Mesothelial cell of epicardium (in vitro differentiated cells): ENCODE measurements at regions not wholly inside any gene's neighbourhood (a gene's known extent, or its start where the extent isn't known, plus 50 kb on each side); places are given as distances from the start of the nearest gene placed in this dataset.

Experiments used
- DNase-seq, 2 experiments: peaks; one replicate each; pipeline ENCODE4 v3.0.0; 2021; ENCODE audit warnings: low spot score in 2 of 2; ENCODE audit not compliant: unreplicated experiment in 2 of 2
- H3K27ac Mint-ChIP-seq: 2 replicates; pipeline ENCODE4 v1.8.0; 2021; ENCODE audit warnings: mixed read lengths
- H3K27me3 Mint-ChIP-seq: 2 replicates; pipeline ENCODE4 v1.8.0; 2021; ENCODE audit warnings: low read depth, mixed read lengths
- H3K36me3 Mint-ChIP-seq: 2 replicates; pipeline ENCODE4 v1.8.0; 2021; ENCODE audit warnings: mixed read lengths
- H3K4me1 Mint-ChIP-seq: 2 replicates; pipeline ENCODE4 v1.8.0; 2021; ENCODE audit warnings: mixed read lengths
- H3K4me3 Mint-ChIP-seq: 2 replicates; pipeline ENCODE4 v1.8.0; 2021; ENCODE audit warnings: mild to moderate bottlenecking, moderate library complexity, mixed read lengths
- H3K9me3 Mint-ChIP-seq: 2 replicates; pipeline ENCODE4 v1.8.0; 2021; ENCODE audit warnings: mixed read lengths
- TF ChIP-seq, protein P1 (sequence below): fragments of 200-600 bp; sonication (generic); IDR thresholded peaks from one replicate; pipeline ENCODE4 v1.5.0; 2021; ENCODE audit warnings: antibody characterized with exemption; ENCODE audit not compliant: unreplicated experiment

DNA sequence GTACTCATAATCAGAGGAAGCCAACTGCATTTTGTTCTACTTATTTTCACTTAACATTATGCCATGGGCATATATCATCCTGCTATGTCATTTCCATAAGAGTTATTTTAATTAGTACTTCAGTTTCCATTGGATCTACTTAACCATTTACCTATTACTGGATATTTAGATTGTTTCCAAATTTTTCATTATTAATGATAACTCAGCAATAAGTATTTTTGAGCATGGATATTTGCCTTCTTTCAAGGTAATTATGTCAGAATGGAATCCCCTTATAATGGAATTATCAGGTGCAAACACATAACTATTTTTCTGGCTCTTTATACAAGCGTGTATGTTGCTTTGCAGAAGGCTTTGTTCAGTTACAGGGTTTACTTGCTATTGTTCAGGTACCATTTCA is 126.6 kb downstream of the RDH14 start:
- no peak overlapping the region for H3K4me3 Mint-ChIP-seq
- TF ChIP-seq, protein P1, sequence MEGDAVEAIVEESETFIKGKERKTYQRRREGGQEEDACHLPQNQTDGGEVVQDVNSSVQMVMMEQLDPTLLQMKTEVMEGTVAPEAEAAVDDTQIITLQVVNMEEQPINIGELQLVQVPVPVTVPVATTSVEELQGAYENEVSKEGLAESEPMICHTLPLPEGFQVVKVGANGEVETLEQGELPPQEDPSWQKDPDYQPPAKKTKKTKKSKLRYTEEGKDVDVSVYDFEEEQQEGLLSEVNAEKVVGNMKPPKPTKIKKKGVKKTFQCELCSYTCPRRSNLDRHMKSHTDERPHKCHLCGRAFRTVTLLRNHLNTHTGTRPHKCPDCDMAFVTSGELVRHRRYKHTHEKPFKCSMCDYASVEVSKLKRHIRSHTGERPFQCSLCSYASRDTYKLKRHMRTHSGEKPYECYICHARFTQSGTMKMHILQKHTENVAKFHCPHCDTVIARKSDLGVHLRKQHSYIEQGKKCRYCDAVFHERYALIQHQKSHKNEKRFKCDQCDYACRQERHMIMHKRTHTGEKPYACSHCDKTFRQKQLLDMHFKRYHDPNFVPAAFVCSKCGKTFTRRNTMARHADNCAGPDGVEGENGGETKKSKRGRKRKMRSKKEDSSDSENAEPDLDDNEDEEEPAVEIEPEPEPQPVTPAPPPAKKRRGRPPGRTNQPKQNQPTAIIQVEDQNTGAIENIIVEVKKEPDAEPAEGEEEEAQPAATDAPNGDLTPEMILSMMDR, result no peak
- peaks cover 2% of the 10 kb centered on the region for H3K9me3 Mint-ChIP-seq
- H3K27me3 Mint-ChIP-seq, result no peaks in the 10 kb centered on the region
- peaks cover 23% of the 10 kb centered on the region for H3K4me1 Mint-ChIP-seq
- DNase-seq, result no peak
- H3K36me3 Mint-ChIP-seq, result no peaks in the 10 kb centered on the region
- H3K27ac Mint-ChIP-seq, result no peak overlapping the region

- H3K36me3 Mint-ChIP-seq, result no peaks in the 10 kb centered on the region
- no peaks in the 10 kb centered on the region for H3K9me3 Mint-ChIP-seq
- TF ChIP-seq, protein P1, result no peak
- peaks cover 23% of the 10 kb centered on the region for H3K4me1 Mint-ChIP-seq
- H3K4me3 Mint-ChIP-seq, result no peak overlapping the region
- DNase-seq, result peak in 1 of 2 experiments; percentile 44
- H3K27me3 Mint-ChIP-seq, result no peaks in the 10 kb centered on the region
- H3K27ac Mint-ChIP-seq, result peak overlapping the region; percentile 48
Observed at GRCh38 chr2:18432999-18433398, 127.5 kb downstream of the RDH14 start.

GRCh38 chr2:18430996-18431748 is 129.3 kb downstream of the RDH14 start:
- no peak for DNase-seq
- TF ChIP-seq, protein P1, result no peak
- Mint-ChIP-seq H3K4me3 (no peak overlapping the region), H3K27ac (no peak overlapping the region), H3K27me3 (no peaks in the 10 kb centered on the region), H3K9me3 (no peaks in the 10 kb centered on the region), H3K4me1 (peaks cover 17% of the 10 kb centered on the region), H3K36me3 (no peaks in the 10 kb centered on the region)

DNA sequence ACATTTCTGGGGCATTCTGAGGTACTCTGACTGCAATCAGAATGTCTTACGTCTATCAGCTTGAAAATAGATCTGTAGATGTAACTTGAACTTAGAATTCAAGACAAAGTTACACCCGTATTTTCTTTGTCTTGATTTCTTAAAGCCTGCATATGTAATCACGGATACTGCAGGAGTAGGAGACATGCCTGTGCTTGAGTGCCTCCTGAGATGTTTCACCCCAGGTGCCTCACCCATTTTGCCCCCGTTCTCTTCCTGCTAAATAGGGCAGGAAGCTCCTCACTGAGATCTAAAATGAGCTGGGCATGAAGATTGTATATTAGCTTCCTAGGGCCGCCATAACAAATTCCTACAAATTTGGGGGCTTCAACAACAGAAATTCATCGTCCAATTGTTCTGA is 131.9 kb downstream of the RDH14 start:
- TF ChIP-seq, protein P1, result no peak
- Mint-ChIP-seq H3K9me3 (no peaks in the 10 kb centered on the region), H3K4me1 (peaks cover 14% of the 10 kb centered on the region), H3K4me3 (no peak overlapping the region), H3K36me3 (no peaks in the 10 kb centered on the region), H3K27me3 (no peaks in the 10 kb centered on the region), H3K27ac (no peak overlapping the region)
- DNase-seq, result no peak

GRCh38 chr2:18427762-18428161 is 132.7 kb downstream of the RDH14 start:
- Mint-ChIP-seq H3K9me3 (no peaks in the 10 kb centered on the region), H3K27me3 (no peaks in the 10 kb centered on the region), H3K27ac (no peak overlapping the region), H3K4me3 (no peak overlapping the region), H3K4me1 (peaks cover 6% of the 10 kb centered on the region), H3K36me3 (no peaks in the 10 kb centered on the region)
- TF ChIP-seq, protein P1, result no peak
- DNase-seq, result no peak
